ENCODE measurements at regions not wholly inside any gene's neighbourhood (a gene's known extent, or its start where the extent isn't known, plus 50 kb on each side); places are given as distances from the start of the nearest gene placed in this dataset.
A peak's percentile ranks its signal among the peaks of the same experiment; 100 is the strongest.

DNA sequence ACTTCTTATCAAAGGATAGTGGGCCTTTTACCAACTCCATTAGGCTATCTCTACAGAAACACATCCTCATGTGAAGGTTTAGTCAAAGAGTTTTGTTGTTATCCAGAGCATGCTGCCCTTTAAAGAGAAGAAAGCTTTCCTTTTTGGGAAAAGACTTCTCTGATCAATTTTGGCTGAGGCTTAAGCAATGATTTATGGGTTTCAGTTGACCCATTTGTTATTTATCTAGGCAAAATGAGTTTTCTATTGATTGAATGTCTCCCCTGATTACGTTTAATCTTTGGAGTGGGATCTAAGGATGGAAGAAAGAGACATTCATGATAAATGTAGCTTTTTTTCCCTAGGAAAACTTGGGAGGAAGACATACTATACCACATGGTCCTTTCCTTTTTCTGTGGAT, 326.6 kb upstream of the JAG1 start:
- Histone ChIP-seq H3K4me3 (ENCODE audit: insufficient read depth, low read depth, low read length) (no peak overlapping the region), H3K27me3 (ENCODE audit: control insufficient read depth, insufficient read depth, low read length) (no peaks in the 10 kb centered on the region), H2AFZ (replicated peaks; ENCODE audit: low read length, poor library complexity) (no peak overlapping the region), H3K79me1 (ENCODE audit: low read depth in 1 of 2, low read length in 2 of 2) (no peaks in the 10 kb centered on the region), H3K36me3 (ENCODE audit: control insufficient read depth, insufficient read depth, low read length) (no peaks in the 10 kb centered on the region), H3K4ac (ENCODE audit: low read depth, low read length) (no peak overlapping the region), H3K18ac (ENCODE audit: low read depth, low read length) (no peak overlapping the region), H2BK20ac (ENCODE audit: low read depth, low read length) (0 out of 2 replicates have a peak overlapping the region, but pooled peaks have one; percentile 32), H2BK15ac (ENCODE audit: low read depth, low read length) (no peak overlapping the region), H4K20me1 (ENCODE audit: insufficient read depth, low read length) (no peaks in the 10 kb centered on the region), H3K9me3 (ENCODE audit: control insufficient read depth, insufficient read depth, low read length) (no peaks in the 10 kb centered on the region), H3K4me1 (ENCODE audit: control insufficient read depth, insufficient read depth, low read length) (peaks cover 6% of the 10 kb centered on the region; the same call in 1 of the 2 replicates), H3K56ac (ENCODE audit: extremely low read depth, insufficient read depth, low read length) (no peak overlapping the region), H3K9ac (ENCODE audit: low read depth, low read length) (no peak overlapping the region), H2BK5ac (ENCODE audit: low read depth, low read length, poor library complexity, severe bottlenecking) (no peak overlapping the region), H3K23ac (ENCODE audit: low read depth, low read length) (no peak overlapping the region; the same call in 1 of the 2 replicates), H2AK9ac (replicated peaks; ENCODE audit: low read depth, low read length, poor library complexity) (no peak overlapping the region), H4K91ac (ENCODE audit: insufficient read depth, low read depth, low read length) (peak overlapping the region; percentile 10; the same call in 1 of the 2 replicates), H3K9me1 (ENCODE audit: insufficient read depth, low read length) (no peaks in the 10 kb centered on the region; the same call in none of the 2 replicates), H3K4me2 (ENCODE audit: low read depth, low read length) (no peak overlapping the region), H4K8ac (ENCODE audit: low read depth in 2 of 2, low read length in 2 of 2) (no peak overlapping the region), H4K5ac (ENCODE audit: low read depth, low read length) (no peak overlapping the region), H3K14ac (replicated peaks; ENCODE audit: low read depth, low read length) (no peak overlapping the region), H3K27ac (ENCODE audit: insufficient read depth, low read length) (no peak overlapping the region), H2AK5ac (ENCODE audit: low read depth, low read length) (peak overlapping the region; percentile 25; the same call in 1 of the 2 replicates), H2BK120ac (ENCODE audit: low read depth, low read length) (peak overlapping the region; percentile 60; the same call in 1 of the 2 replicates)
- intact Hi-C loops (cut with micrococcal nuclease): no loop called here
- ChIA-PET CTCF (no interaction called here), POLR2A (ENCODE audit: unreplicated experiment) (no interaction called here)
- BruUV-seq (replicated peaks): no TSS peak
- ATAC-seq (ENCODE audit: low read depth) (no peak), DNase-seq (no peak)
- no CpG with 5 or more reads among the region's 1 CpG for WGBS, 2 experiments (ENCODE audit: extremely low coverage in 2 of 2, insufficient read length in 1 of 2)
- dilution Hi-C loops (cut with HindIII; ENCODE audit: low sequenced_read_pairs, unreplicated experiment): no loop called here
- in situ Hi-C loops (cut with MboI; ENCODE audit: low sequenced_read_pairs): no loop called here
- no peak for TF ChIP-seq NFE2L2 (IDR thresholded peaks at IDR 0.05; ENCODE audit: low read depth, low read length)
- no peak for TF ChIP-seq POLR2A (IDR thresholded peaks at IDR 0.05; ENCODE audit: low read depth, low read length)
- no peak for TF ChIP-seq SMC3 (IDR thresholded peaks at IDR 0.05; ENCODE audit: low read depth, low read length)
- no peak for TF ChIP-seq FOS (IDR thresholded peaks at IDR 0.05; ENCODE audit: low read depth, low read length)
- no peak for TF ChIP-seq CHD1 (IDR thresholded peaks at IDR 0.05; ENCODE audit: low read depth, low read length)
- no peak for TF ChIP-seq MAFK (IDR thresholded peaks at IDR 0.05; ENCODE audit: low read depth, low read length)
- no peak for TF ChIP-seq BHLHE40 (IDR thresholded peaks at IDR 0.05; ENCODE audit: low read depth, low read length)
- TF ChIP-seq, protein P1, sequence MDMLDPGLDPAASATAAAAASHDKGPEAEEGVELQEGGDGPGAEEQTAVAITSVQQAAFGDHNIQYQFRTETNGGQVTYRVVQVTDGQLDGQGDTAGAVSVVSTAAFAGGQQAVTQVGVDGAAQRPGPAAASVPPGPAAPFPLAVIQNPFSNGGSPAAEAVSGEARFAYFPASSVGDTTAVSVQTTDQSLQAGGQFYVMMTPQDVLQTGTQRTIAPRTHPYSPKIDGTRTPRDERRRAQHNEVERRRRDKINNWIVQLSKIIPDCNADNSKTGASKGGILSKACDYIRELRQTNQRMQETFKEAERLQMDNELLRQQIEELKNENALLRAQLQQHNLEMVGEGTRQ (IDR thresholded peaks at IDR 0.05; ENCODE audit: low read depth, low read length): no peak
- TF ChIP-seq, protein P2, sequence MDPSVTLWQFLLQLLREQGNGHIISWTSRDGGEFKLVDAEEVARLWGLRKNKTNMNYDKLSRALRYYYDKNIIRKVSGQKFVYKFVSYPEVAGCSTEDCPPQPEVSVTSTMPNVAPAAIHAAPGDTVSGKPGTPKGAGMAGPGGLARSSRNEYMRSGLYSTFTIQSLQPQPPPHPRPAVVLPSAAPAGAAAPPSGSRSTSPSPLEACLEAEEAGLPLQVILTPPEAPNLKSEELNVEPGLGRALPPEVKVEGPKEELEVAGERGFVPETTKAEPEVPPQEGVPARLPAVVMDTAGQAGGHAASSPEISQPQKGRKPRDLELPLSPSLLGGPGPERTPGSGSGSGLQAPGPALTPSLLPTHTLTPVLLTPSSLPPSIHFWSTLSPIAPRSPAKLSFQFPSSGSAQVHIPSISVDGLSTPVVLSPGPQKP (IDR thresholded peaks at IDR 0.05; ENCODE audit: borderline replicate concordance, low read depth, low read length): no peak
- no peak for TF ChIP-seq RCOR1 (IDR thresholded peaks at IDR 0.05; ENCODE audit: insufficient replicate concordance, low read length)
- TF ChIP-seq RFX5 (IDR thresholded peaks at IDR 0.05; ENCODE audit: low read depth, low read length): no peak
- no peak for TF ChIP-seq RAD21 (IDR thresholded peaks at IDR 0.05; ENCODE audit: low read length)
- no peak for TF ChIP-seq CEBPB (IDR thresholded peaks at IDR 0.05; ENCODE audit: low read depth, low read length)
- no peak for TF ChIP-seq MXI1 (IDR thresholded peaks at IDR 0.05; ENCODE audit: borderline replicate concordance, low read depth, low read length)
- no peak for TF ChIP-seq MAZ (IDR thresholded peaks at IDR 0.05; ENCODE audit: borderline replicate concordance, low read depth, low read length)
- TF ChIP-seq, protein P3, sequence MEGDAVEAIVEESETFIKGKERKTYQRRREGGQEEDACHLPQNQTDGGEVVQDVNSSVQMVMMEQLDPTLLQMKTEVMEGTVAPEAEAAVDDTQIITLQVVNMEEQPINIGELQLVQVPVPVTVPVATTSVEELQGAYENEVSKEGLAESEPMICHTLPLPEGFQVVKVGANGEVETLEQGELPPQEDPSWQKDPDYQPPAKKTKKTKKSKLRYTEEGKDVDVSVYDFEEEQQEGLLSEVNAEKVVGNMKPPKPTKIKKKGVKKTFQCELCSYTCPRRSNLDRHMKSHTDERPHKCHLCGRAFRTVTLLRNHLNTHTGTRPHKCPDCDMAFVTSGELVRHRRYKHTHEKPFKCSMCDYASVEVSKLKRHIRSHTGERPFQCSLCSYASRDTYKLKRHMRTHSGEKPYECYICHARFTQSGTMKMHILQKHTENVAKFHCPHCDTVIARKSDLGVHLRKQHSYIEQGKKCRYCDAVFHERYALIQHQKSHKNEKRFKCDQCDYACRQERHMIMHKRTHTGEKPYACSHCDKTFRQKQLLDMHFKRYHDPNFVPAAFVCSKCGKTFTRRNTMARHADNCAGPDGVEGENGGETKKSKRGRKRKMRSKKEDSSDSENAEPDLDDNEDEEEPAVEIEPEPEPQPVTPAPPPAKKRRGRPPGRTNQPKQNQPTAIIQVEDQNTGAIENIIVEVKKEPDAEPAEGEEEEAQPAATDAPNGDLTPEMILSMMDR (conservative IDR thresholded peaks at IDR 0.05; ENCODE audit: low read depth, low read length): no peak
